Stimulated activated naive CD8-positive, alpha-beta T cell treated with anti-CD3 and anti-CD28 coated beads, Interleukin-15, Interleukin-2, amounts not matched to agents 100 ng/mL and 50 ng/mL, for 24 hours (primary cell): ENCODE measurements at regions not wholly inside any gene's neighbourhood (a gene's known extent, or its start where the extent isn't known, plus 50 kb on each side); places are given as distances from the start of the nearest gene placed in this dataset.
"Not testable (repeated sequence)": the region's sequence is repeated elsewhere in the genome, so short reads cannot be mapped to it uniquely, and the experiment has no call there.

Experiments used
- H3K27ac Mint-ChIP-seq: one replicate; pipeline ENCODE4 v1.8.0; 2021; ENCODE audit warnings: mild to moderate bottlenecking, mixed read lengths
- H3K27me3 Mint-ChIP-seq: one replicate; pipeline ENCODE4 v1.8.0; 2021; ENCODE audit warnings: mixed read lengths
- H3K36me3 Mint-ChIP-seq: one replicate; pipeline ENCODE4 v1.8.0; 2021; ENCODE audit warnings: low read depth, mixed read lengths
- H3K4me1 Mint-ChIP-seq: one replicate; pipeline ENCODE4 v1.8.0; 2021; ENCODE audit warnings: low read depth, mixed read lengths
- H3K4me3 Mint-ChIP-seq: one replicate; pipeline ENCODE4 v1.8.0; 2021; ENCODE audit warnings: mild to moderate bottlenecking, mixed read lengths
- H3K9me3 Mint-ChIP-seq: one replicate; pipeline ENCODE4 v1.8.0; 2021; ENCODE audit warnings: mixed read lengths

- H3K9me3 Mint-ChIP-seq: no peaks in the 10 kb centered on the region
- H3K36me3 Mint-ChIP-seq: no peaks in the 10 kb centered on the region
- peaks cover 11% of the 10 kb centered on the region for H3K27me3 Mint-ChIP-seq
- no peak overlapping the region for H3K4me3 Mint-ChIP-seq
- H3K27ac Mint-ChIP-seq: no peak overlapping the region
- H3K4me1 Mint-ChIP-seq: no peaks in the 10 kb centered on the region
These were observed 136.8 kb downstream of the TTC8 start for GRCh38 chr14:88961214-88961613.

- Mint-ChIP-seq H3K36me3 (no peaks in the 10 kb centered on the region), H3K27me3 (peaks cover 8% of the 10 kb centered on the region), H3K4me3 (no peak overlapping the region)
These were observed 137.9 kb downstream of the TTC8 start for GRCh38 chr14:88962356-88962755.

GRCh38 chr14:88967299-88967698 lies 142.8 kb downstream of the TTC8 start:
- Mint-ChIP-seq H3K4me1 (no peaks in the 10 kb centered on the region), H3K27me3 (peaks cover 15% of the 10 kb centered on the region), H3K27ac (no peak overlapping the region), H3K36me3 (no peaks in the 10 kb centered on the region), H3K9me3 (no peaks in the 10 kb centered on the region), H3K4me3 (no peak overlapping the region)

More at GRCh38 chr14:88962356-88962755, 137.9 kb downstream of the TTC8 start:
- Mint-ChIP-seq H3K4me1 (no peaks in the 10 kb centered on the region), H3K27ac (no peak overlapping the region), H3K9me3 (no peaks in the 10 kb centered on the region)

GRCh38 chr14:88975043-88975830 lies 150.8 kb downstream of the TTC8 start:
- Mint-ChIP-seq H3K4me3 (no peak overlapping the region), H3K27ac (no peak overlapping the region), H3K36me3 (no peaks in the 10 kb centered on the region), H3K9me3 (peaks cover 8% of the 10 kb centered on the region), H3K4me1 (no peaks in the 10 kb centered on the region), H3K27me3 (peaks cover 40% of the 10 kb centered on the region)

- H3K36me3 Mint-ChIP-seq: no peaks in the 10 kb centered on the region
- H3K9me3 Mint-ChIP-seq: peaks cover 8% of the 10 kb centered on the region
- no peaks in the 10 kb centered on the region for H3K4me1 Mint-ChIP-seq
- no peak overlapping the region for H3K27ac Mint-ChIP-seq
- peaks cover 36% of the 10 kb centered on the region for H3K27me3 Mint-ChIP-seq
- H3K4me3 Mint-ChIP-seq: no peak overlapping the region
These were observed 151.5 kb downstream of the TTC8 start for GRCh38 chr14:88975926-88976325.

GRCh38 chr14:88980907-88981306 lies 156.5 kb downstream of the TTC8 start:
- not testable (repeated sequence) for H3K27ac Mint-ChIP-seq, H3K36me3 Mint-ChIP-seq, H3K4me1 Mint-ChIP-seq, H3K4me3 Mint-ChIP-seq
- peaks cover 40% of the 10 kb centered on the region for H3K27me3 Mint-ChIP-seq
- peaks cover 12% of the 10 kb centered on the region for H3K9me3 Mint-ChIP-seq

- H3K9me3 Mint-ChIP-seq: peaks cover 12% of the 10 kb centered on the region
- no peak overlapping the region for H3K4me3 Mint-ChIP-seq
- no peaks in the 10 kb centered on the region for H3K36me3 Mint-ChIP-seq
- H3K4me1 Mint-ChIP-seq: no peaks in the 10 kb centered on the region
- H3K27me3 Mint-ChIP-seq: peaks cover 40% of the 10 kb centered on the region
- H3K27ac Mint-ChIP-seq: no peak overlapping the region
These were observed 157.5 kb downstream of the TTC8 start for GRCh38 chr14:88981948-88982347.

GRCh38 chr14:88983755-88984154 lies 159.3 kb downstream of the TTC8 start:
- H3K4me3 Mint-ChIP-seq: no peak overlapping the region
- no peaks in the 10 kb centered on the region for H3K36me3 Mint-ChIP-seq
- no peaks in the 10 kb centered on the region for H3K4me1 Mint-ChIP-seq
- H3K27ac Mint-ChIP-seq: no peak overlapping the region
- H3K27me3 Mint-ChIP-seq: peaks cover 28% of the 10 kb centered on the region
- peaks cover 4% of the 10 kb centered on the region for H3K9me3 Mint-ChIP-seq

- Mint-ChIP-seq H3K27ac (no peak overlapping the region), H3K9me3 (peaks cover 4% of the 10 kb centered on the region), H3K4me1 (no peaks in the 10 kb centered on the region), H3K27me3 (peaks cover 16% of the 10 kb centered on the region), H3K36me3 (no peaks in the 10 kb centered on the region), H3K4me3 (no peak overlapping the region)
These were observed 161.2 kb downstream of the TTC8 start for GRCh38 chr14:88985654-88986053.

GRCh38 chr14:88986146-88986841 lies 161.8 kb downstream of the TTC8 start:
- H3K4me1 Mint-ChIP-seq: no peaks in the 10 kb centered on the region
- H3K4me3 Mint-ChIP-seq: no peak overlapping the region
- H3K27ac Mint-ChIP-seq: no peak overlapping the region
- no peaks in the 10 kb centered on the region for H3K36me3 Mint-ChIP-seq
- peaks cover 17% of the 10 kb centered on the region for H3K27me3 Mint-ChIP-seq
- peaks cover 4% of the 10 kb centered on the region for H3K9me3 Mint-ChIP-seq

- peaks cover 19% of the 10 kb centered on the region for H3K27me3 Mint-ChIP-seq
- H3K4me1 Mint-ChIP-seq, H3K4me3 Mint-ChIP-seq, H3K9me3 Mint-ChIP-seq, H3K27ac Mint-ChIP-seq, H3K36me3 Mint-ChIP-seq: not testable (repeated sequence)
These were observed 162.5 kb downstream of the TTC8 start for GRCh38 chr14:88986908-88987307.

GRCh38 chr14:88987516-88987915 lies 163.1 kb downstream of the TTC8 start:
- Mint-ChIP-seq H3K36me3 (no peaks in the 10 kb centered on the region), H3K27me3 (peaks cover 25% of the 10 kb centered on the region), H3K9me3 (peaks cover 4% of the 10 kb centered on the region), H3K4me1 (no peaks in the 10 kb centered on the region), H3K4me3 (no peak overlapping the region), H3K27ac (no peak overlapping the region)

- Mint-ChIP-seq H3K4me3 (no peak overlapping the region), H3K9me3 (peaks cover 4% of the 10 kb centered on the region), H3K27me3 (peaks cover 37% of the 10 kb centered on the region)
These were observed 165.5 kb downstream of the TTC8 start for GRCh38 chr14:88989911-88990310.

GRCh38 chr14:88990856-88991255 lies 166.4 kb downstream of the TTC8 start:
- Mint-ChIP-seq H3K27me3 (peaks cover 40% of the 10 kb centered on the region), H3K27ac (no peak overlapping the region), H3K36me3 (no peaks in the 10 kb centered on the region), H3K9me3 (peaks cover under 1% of the 10 kb centered on the region), H3K4me1 (no peaks in the 10 kb centered on the region), H3K4me3 (no peak overlapping the region)

More at GRCh38 chr14:88989911-88990310, 165.5 kb downstream of the TTC8 start:
- H3K36me3 Mint-ChIP-seq: no peaks in the 10 kb centered on the region
- H3K4me1 Mint-ChIP-seq: no peaks in the 10 kb centered on the region
- no peak overlapping the region for H3K27ac Mint-ChIP-seq

- peaks cover 45% of the 10 kb centered on the region for H3K27me3 Mint-ChIP-seq
- H3K4me1 Mint-ChIP-seq: no peaks in the 10 kb centered on the region
- H3K27ac Mint-ChIP-seq: no peak overlapping the region
- no peaks in the 10 kb centered on the region for H3K36me3 Mint-ChIP-seq
- no peak overlapping the region for H3K4me3 Mint-ChIP-seq
- H3K9me3 Mint-ChIP-seq: no peaks in the 10 kb centered on the region
These were observed 167.6 kb downstream of the TTC8 start for GRCh38 chr14:88992011-88992410.
